HEK293 (cell line): ENCODE measurements at regions not wholly inside any gene's neighbourhood (a gene's known extent, or its start where the extent isn't known, plus 50 kb on each side); places are given as distances from the start of the nearest gene placed in this dataset.

ENCODE experiments used
- CTCF ChIA-PET: fragments of 350-600 bp; formaldehyde crosslinking; extraction: SDS; loops from one replicate; lab custom pipeline; 2021; ENCODE audit warnings: antibody characterized with exemption; lab: Yijun Ruan, JAX
- POLR2A ChIA-PET: fragments of 300-600 bp; formaldehyde crosslinking; extraction: SDS; loops from one replicate; lab custom pipeline; 2020; ENCODE audit warnings: antibody characterized with exemption, inconsistent platforms; lab: Yijun Ruan, JAX
- H3K27ac ChIP-seq: fragments of 200-500 bp; sonication (Bioruptor generic); 2 replicates; pipeline ENCODE4 v1.5.1; 2014; ENCODE audit warnings: low read depth, low read length, control low read depth, inconsistent platforms; ENCODE audit errors: extremely low read depth
- H3K36me3 ChIP-seq, 2 experiments: fragments of 200-500 bp in 1 of 2; sonication (Bioruptor generic) in 1 of 2; 1 replicate in 1 of 2; 2 replicates in 1 of 2; pipeline ENCODE4 v1.5.1; 2014 to 2017; ENCODE audit warnings: inconsistent platforms in 2 of 2, low read length in 2 of 2; ENCODE audit not compliant: control insufficient read depth in 2 of 2, insufficient read depth in 1 of 2
- H3K4me1 ChIP-seq: fragments of 200-500 bp; sonication (Bioruptor generic); 2 replicates; pipeline ENCODE4 v1.5.1; 2014; ENCODE audit warnings: mild to moderate bottlenecking, low read length, inconsistent platforms; ENCODE audit not compliant: control insufficient read depth, insufficient read depth
- H3K4me3 ChIP-seq: 2 replicates; pipeline ENCODE4 v1.5.1; 2011; ENCODE audit warnings: low read depth, mild to moderate bottlenecking, control low read depth, low read length, moderate library complexity
- H3K9me3 ChIP-seq: fragments of 200-500 bp; sonication (Bioruptor generic); 2 replicates; pipeline ENCODE4 v1.5.1; 2014; ENCODE audit warnings: low read depth, low read length, inconsistent platforms; ENCODE audit not compliant: control insufficient read depth, insufficient read depth
- TRIM28 ChIP-seq: IDR thresholded peaks from 2 replicates; pipeline ENCODE4 v1.6.1; 2011; ENCODE audit warnings: low read length, control low read depth, borderline replicate concordance
- YY2 ChIP-seq: fragments of 450-650 bp; formaldehyde crosslinking; IDR thresholded peaks from 2 replicates; pipeline ENCODE4 v1.5.1; 2016; ENCODE audit warnings: missing biosample characterization, missing genetic modification characterization
- ZNF174 ChIP-seq: fragments of 450-650 bp; formaldehyde crosslinking; IDR thresholded peaks from 2 replicates; pipeline ENCODE4 v1.5.0; 2017; ENCODE audit warnings: missing biosample characterization, mild to moderate bottlenecking, missing genetic modification characterization
- ZNF2 ChIP-seq: fragments of 450-650 bp; formaldehyde crosslinking; IDR thresholded peaks from 2 replicates; pipeline ENCODE4 v1.5.1; 2016; ENCODE audit warnings: missing biosample characterization, missing genetic modification characterization
- ZNF211 ChIP-seq: fragments of 450-650 bp; formaldehyde crosslinking; IDR thresholded peaks from 2 replicates; pipeline ENCODE4 v1.5.1; 2016; ENCODE audit warnings: low read depth, missing biosample characterization, missing genetic modification characterization
- ZNF324 ChIP-seq: fragments of 450-650 bp; formaldehyde crosslinking; IDR thresholded peaks from 2 replicates; pipeline ENCODE4 v1.5.1; 2016; ENCODE audit warnings: missing biosample characterization, missing genetic modification characterization
- ZNF529 ChIP-seq: fragments of 450-650 bp; formaldehyde crosslinking; IDR thresholded peaks from 2 replicates; pipeline ENCODE4 v1.5.1; 2017; ENCODE audit warnings: missing genetic modification characterization, missing biosample characterization; ENCODE audit not compliant: insufficient replicate concordance
- ZNF548 ChIP-seq: fragments of 450-650 bp; formaldehyde crosslinking; IDR thresholded peaks from 2 replicates; pipeline ENCODE4 v1.5.1; 2016; ENCODE audit warnings: missing biosample characterization, missing genetic modification characterization
- ZNF561 ChIP-seq: fragments of 450-650 bp; IDR thresholded peaks from 2 replicates; pipeline ENCODE4 v1.5.1; 2018; ENCODE audit warnings: missing biosample characterization, missing genetic modification characterization, borderline replicate concordance
- ZNF610 ChIP-seq: fragments of 450-650 bp; formaldehyde crosslinking; IDR thresholded peaks from 2 replicates; pipeline ENCODE4 v1.5.1; 2016; ENCODE audit warnings: missing biosample characterization, missing genetic modification characterization, borderline replicate concordance
- ZNF621 ChIP-seq: fragments of 450-650 bp; formaldehyde crosslinking; IDR thresholded peaks from 2 replicates; pipeline ENCODE4 v1.5.1; 2017; ENCODE audit warnings: missing biosample characterization, missing genetic modification characterization
- ZNF670 ChIP-seq: fragments of 450-650 bp; formaldehyde crosslinking; IDR thresholded peaks from 2 replicates; pipeline ENCODE4 v1.5.1; 2016; ENCODE audit warnings: missing biosample characterization, missing genetic modification characterization, low read depth
- ZNF677 ChIP-seq: fragments of 450-650 bp; IDR thresholded peaks from 2 replicates; pipeline ENCODE4 v1.5.0; 2018; ENCODE audit warnings: missing biosample characterization, mild to moderate bottlenecking, missing genetic modification characterization, moderate library complexity
- ZNF792 ChIP-seq: fragments of 450-650 bp; formaldehyde crosslinking; IDR thresholded peaks from 2 replicates; pipeline ENCODE4 v1.5.1; 2016; ENCODE audit warnings: missing biosample characterization, missing genetic modification characterization
- TF ChIP-seq, protein P1 (sequence below): fragments of 450-650 bp; formaldehyde crosslinking; IDR thresholded peaks from 2 replicates; pipeline ENCODE4 v1.5.1; 2017; ENCODE audit warnings: missing biosample characterization, missing genetic modification characterization
- TF ChIP-seq, protein P2 (sequence below): fragments of 450-650 bp; formaldehyde crosslinking; IDR thresholded peaks from 2 replicates; pipeline ENCODE4 v1.5.1; 2017; ENCODE audit warnings: missing biosample characterization, missing genetic modification characterization
- TF ChIP-seq, protein P3 (sequence below): fragments of 450-650 bp; formaldehyde crosslinking; IDR thresholded peaks from 2 replicates; pipeline ENCODE4 v1.5.1; 2017; ENCODE audit warnings: missing biosample characterization, missing genetic modification characterization
- TF ChIP-seq, protein P4 (sequence below): fragments of 450-650 bp; formaldehyde crosslinking; IDR thresholded peaks from 2 replicates; pipeline ENCODE4 v1.5.1; 2016; ENCODE audit warnings: missing biosample characterization, missing genetic modification characterization
- TF ChIP-seq, protein P5 (sequence below): fragments of 450-650 bp; formaldehyde crosslinking; IDR thresholded peaks from 2 replicates; pipeline ENCODE4 v1.5.1; 2016; ENCODE audit warnings: missing biosample characterization, missing genetic modification characterization
- TF ChIP-seq, protein P6 (sequence below): fragments of 450-650 bp; formaldehyde crosslinking; IDR thresholded peaks from 2 replicates; pipeline ENCODE4 v1.5.1; 2016; ENCODE audit warnings: missing biosample characterization, missing genetic modification characterization, borderline replicate concordance

DNA sequence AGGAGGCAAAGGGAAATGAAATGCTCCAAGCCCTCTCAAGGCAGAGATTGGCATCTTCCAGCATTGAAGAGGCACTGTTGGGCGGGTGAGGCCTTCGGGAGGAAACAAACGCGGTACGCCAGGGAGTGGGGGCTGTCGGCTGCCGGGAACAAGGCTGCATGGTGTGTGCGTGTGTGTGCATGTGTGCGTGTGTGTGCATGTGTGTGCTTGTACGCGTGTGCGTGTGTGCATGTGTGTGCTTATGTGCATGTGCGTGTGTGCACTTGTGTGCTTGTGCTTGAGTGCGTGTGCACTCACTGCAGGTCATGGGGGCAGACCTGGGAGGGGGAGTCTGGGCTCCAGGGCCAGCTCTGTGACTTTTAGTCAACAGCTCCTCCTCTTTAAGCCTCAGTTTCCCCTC is 113.6 kb upstream of the ADRA2C start:
- Histone ChIP-seq H3K4me1 (no peaks in the 10 kb centered on the region), H3K36me3 (no peaks in the 10 kb centered on the region), H3K9me3 (no peaks in the 10 kb centered on the region), H3K4me3 (no peak overlapping the region), H3K27ac (no peak overlapping the region)
- CTCF ChIA-PET = no interaction called here
- POLR2A ChIA-PET = no interaction called here
- no peak for TF ChIP-seq ZNF324
- TF ChIP-seq, protein P1, sequence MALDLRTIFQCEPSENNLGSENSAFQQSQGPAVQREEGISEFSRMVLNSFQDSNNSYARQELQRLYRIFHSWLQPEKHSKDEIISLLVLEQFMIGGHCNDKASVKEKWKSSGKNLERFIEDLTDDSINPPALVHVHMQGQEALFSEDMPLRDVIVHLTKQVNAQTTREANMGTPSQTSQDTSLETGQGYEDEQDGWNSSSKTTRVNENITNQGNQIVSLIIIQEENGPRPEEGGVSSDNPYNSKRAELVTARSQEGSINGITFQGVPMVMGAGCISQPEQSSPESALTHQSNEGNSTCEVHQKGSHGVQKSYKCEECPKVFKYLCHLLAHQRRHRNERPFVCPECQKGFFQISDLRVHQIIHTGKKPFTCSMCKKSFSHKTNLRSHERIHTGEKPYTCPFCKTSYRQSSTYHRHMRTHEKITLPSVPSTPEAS (tag by site-specific recombination) = peak; percentile 94

DNA sequence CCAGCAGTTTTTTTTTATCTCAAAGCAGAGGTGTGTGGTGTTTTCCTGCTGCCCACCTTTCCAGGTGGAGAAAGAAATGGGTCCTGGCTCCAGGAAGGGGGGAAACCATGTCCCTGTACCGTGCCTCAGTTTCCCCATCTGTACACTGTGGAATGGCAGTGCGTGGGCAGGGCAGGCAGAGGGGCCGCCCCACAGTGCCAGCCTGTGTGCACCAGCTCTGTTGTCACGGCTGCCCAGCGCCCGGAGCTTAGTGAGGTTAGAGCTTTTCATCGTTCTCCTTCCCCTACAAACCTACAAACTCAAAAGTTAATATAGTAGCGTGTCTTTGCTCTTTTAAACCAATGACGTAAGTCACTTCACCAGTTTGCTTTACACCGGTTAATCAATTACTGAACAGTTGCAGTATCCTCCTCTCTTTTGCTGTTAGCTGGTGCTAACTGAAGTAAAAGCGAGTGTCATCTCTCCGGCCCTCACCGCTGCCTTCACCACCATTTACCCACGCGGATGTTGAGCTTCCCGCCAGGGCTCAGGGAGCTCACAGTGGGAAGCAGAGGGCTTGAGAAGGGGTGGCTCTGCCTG is 114.8 kb upstream of the ADRA2C start:
- Histone ChIP-seq H3K4me3 (no peak overlapping the region), H3K27ac (no peak overlapping the region), H3K36me3 (no peaks in the 10 kb centered on the region), H3K4me1 (no peaks in the 10 kb centered on the region), H3K9me3 (no peaks in the 10 kb centered on the region)
- ChIA-PET POLR2A (no interaction called here), CTCF (no interaction called here)
- TF ChIP-seq ZNF792 (tag by site-specific recombination) (no peak), ZNF211 (tag by site-specific recombination) (no peak), YY2 (tag by site-specific recombination) (no peak), TRIM28 (no peak), ZNF621 (tag by site-specific recombination) (no peak), ZNF529 (no peak), ZNF610 (tag by site-specific recombination) (no peak), ZNF2 (tag by site-specific recombination) (no peak), ZNF174 (no peak), ZNF561 (tag by site-specific recombination) (no peak), ZNF677 (tag by site-specific recombination) (no peak), ZNF670 (no peak), ZNF548 (tag by site-specific recombination) (no peak)
- TF ChIP-seq, protein P2, sequence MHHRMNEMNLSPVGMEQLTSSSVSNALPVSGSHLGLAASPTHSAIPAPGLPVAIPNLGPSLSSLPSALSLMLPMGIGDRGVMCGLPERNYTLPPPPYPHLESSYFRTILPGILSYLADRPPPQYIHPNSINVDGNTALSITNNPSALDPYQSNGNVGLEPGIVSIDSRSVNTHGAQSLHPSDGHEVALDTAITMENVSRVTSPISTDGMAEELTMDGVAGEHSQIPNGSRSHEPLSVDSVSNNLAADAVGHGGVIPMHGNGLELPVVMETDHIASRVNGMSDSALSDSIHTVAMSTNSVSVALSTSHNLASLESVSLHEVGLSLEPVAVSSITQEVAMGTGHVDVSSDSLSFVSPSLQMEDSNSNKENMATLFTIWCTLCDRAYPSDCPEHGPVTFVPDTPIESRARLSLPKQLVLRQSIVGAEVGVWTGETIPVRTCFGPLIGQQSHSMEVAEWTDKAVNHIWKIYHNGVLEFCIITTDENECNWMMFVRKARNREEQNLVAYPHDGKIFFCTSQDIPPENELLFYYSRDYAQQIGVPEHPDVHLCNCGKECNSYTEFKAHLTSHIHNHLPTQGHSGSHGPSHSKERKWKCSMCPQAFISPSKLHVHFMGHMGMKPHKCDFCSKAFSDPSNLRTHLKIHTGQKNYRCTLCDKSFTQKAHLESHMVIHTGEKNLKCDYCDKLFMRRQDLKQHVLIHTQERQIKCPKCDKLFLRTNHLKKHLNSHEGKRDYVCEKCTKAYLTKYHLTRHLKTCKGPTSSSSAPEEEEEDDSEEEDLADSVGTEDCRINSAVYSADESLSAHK (tag by site-specific recombination) = no peak
- TF ChIP-seq, protein P3, sequence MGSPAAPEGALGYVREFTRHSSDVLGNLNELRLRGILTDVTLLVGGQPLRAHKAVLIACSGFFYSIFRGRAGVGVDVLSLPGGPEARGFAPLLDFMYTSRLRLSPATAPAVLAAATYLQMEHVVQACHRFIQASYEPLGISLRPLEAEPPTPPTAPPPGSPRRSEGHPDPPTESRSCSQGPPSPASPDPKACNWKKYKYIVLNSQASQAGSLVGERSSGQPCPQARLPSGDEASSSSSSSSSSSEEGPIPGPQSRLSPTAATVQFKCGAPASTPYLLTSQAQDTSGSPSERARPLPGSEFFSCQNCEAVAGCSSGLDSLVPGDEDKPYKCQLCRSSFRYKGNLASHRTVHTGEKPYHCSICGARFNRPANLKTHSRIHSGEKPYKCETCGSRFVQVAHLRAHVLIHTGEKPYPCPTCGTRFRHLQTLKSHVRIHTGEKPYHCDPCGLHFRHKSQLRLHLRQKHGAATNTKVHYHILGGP (tag by site-specific recombination) = no peak
- TF ChIP-seq, protein P4, sequence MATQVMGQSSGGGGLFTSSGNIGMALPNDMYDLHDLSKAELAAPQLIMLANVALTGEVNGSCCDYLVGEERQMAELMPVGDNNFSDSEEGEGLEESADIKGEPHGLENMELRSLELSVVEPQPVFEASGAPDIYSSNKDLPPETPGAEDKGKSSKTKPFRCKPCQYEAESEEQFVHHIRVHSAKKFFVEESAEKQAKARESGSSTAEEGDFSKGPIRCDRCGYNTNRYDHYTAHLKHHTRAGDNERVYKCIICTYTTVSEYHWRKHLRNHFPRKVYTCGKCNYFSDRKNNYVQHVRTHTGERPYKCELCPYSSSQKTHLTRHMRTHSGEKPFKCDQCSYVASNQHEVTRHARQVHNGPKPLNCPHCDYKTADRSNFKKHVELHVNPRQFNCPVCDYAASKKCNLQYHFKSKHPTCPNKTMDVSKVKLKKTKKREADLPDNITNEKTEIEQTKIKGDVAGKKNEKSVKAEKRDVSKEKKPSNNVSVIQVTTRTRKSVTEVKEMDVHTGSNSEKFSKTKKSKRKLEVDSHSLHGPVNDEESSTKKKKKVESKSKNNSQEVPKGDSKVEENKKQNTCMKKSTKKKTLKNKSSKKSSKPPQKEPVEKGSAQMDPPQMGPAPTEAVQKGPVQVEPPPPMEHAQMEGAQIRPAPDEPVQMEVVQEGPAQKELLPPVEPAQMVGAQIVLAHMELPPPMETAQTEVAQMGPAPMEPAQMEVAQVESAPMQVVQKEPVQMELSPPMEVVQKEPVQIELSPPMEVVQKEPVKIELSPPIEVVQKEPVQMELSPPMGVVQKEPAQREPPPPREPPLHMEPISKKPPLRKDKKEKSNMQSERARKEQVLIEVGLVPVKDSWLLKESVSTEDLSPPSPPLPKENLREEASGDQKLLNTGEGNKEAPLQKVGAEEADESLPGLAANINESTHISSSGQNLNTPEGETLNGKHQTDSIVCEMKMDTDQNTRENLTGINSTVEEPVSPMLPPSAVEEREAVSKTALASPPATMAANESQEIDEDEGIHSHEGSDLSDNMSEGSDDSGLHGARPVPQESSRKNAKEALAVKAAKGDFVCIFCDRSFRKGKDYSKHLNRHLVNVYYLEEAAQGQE (tag by site-specific recombination) = no peak
- TF ChIP-seq, protein P5, sequence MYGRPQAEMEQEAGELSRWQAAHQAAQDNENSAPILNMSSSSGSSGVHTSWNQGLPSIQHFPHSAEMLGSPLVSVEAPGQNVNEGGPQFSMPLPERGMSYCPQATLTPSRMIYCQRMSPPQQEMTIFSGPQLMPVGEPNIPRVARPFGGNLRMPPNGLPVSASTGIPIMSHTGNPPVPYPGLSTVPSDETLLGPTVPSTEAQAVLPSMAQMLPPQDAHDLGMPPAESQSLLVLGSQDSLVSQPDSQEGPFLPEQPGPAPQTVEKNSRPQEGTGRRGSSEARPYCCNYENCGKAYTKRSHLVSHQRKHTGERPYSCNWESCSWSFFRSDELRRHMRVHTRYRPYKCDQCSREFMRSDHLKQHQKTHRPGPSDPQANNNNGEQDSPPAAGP (tag by site-specific recombination) = no peak
- TF ChIP-seq, protein P6, sequence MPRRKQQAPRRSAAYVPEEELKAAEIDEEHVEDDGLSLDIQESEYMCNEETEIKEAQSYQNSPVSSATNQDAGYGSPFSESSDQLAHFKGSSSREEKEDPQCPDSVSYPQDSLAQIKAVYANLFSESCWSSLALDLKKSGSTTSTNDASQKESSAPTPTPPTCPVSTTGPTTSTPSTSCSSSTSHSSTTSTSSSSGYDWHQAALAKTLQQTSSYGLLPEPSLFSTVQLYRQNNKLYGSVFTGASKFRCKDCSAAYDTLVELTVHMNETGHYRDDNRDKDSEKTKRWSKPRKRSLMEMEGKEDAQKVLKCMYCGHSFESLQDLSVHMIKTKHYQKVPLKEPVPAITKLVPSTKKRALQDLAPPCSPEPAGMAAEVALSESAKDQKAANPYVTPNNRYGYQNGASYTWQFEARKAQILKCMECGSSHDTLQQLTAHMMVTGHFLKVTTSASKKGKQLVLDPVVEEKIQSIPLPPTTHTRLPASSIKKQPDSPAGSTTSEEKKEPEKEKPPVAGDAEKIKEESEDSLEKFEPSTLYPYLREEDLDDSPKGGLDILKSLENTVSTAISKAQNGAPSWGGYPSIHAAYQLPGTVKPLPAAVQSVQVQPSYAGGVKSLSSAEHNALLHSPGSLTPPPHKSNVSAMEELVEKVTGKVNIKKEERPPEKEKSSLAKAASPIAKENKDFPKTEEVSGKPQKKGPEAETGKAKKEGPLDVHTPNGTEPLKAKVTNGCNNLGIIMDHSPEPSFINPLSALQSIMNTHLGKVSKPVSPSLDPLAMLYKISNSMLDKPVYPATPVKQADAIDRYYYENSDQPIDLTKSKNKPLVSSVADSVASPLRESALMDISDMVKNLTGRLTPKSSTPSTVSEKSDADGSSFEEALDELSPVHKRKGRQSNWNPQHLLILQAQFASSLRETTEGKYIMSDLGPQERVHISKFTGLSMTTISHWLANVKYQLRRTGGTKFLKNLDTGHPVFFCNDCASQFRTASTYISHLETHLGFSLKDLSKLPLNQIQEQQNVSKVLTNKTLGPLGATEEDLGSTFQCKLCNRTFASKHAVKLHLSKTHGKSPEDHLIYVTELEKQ (tag by site-specific recombination) = no peak
